HuH-7 (cell line): ENCODE measurements at regions not wholly inside any gene's neighbourhood (a gene's known extent, or its start where the extent isn't known, plus 50 kb on each side); places are given as distances from the start of the nearest gene placed in this dataset.

Source experiments
- DNase-seq: peaks from one replicate; pipeline ENCODE4 v3.0.0; 2011; ENCODE audit warnings: low spot score

DNA sequence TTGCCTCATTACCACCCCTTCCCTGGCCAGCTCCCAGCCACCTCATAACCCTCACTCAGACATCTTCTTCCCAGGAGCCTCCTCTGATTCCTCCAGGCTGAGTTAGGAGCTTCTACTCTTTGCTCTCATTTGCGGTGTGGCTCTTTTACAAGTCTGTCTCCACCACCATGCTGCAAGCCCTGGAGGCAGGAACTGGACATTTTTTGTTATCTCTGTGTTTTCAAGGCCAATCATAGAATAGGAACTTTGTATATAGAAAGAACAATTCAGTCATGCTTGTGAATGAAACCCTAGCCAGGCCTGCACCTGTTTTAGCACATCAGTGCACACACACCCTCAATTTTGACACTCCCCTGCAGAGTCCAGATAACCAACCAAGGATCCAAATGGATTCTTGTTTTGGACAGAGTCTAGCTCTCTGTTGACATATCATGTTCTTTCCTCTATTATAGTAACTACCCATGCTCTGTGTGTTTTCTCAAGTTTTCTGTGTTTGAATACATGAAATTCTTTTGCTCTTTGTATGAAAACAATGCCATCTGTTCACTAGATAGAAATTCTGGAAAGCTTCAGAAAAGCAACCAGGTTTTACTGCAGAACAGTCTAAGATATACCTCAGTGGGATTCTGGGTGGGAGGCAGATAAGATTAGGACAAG, 60.9 kb upstream of the ZNF648 start:
- DNase-seq, result no peak

GRCh38 chr1:182121787-182122186, 60.3 kb upstream of the ZNF648 start:
- no peak for DNase-seq

- peak; percentile 36 for DNase-seq
Measured at GRCh38 chr1:182120411-182121258, 59.1 kb upstream of the ZNF648 start.

DNA sequence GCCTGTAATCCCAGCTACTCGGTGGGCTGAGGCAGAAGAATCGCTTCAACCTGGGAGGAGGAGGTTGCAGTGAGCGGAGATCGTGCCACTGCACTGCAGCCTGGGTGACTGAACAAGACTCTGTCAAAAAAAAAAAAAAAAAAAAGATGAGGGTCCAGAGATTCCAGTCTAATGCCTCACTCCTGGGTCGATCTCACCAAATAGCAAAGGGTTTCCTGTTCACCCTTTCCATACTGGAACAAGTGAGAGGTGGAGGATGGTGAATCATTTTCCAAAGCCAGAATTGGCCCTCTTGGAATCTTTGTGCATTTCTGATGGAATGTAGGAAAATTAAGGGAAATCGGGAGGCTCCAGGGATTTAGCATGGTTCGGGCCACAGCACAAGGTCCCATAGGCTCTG, 58.1 kb upstream of the ZNF648 start:
- no peak for DNase-seq

- DNase-seq, result no peak
Measured at GRCh38 chr1:182118851-182119250, 57.3 kb upstream of the ZNF648 start.

DNA sequence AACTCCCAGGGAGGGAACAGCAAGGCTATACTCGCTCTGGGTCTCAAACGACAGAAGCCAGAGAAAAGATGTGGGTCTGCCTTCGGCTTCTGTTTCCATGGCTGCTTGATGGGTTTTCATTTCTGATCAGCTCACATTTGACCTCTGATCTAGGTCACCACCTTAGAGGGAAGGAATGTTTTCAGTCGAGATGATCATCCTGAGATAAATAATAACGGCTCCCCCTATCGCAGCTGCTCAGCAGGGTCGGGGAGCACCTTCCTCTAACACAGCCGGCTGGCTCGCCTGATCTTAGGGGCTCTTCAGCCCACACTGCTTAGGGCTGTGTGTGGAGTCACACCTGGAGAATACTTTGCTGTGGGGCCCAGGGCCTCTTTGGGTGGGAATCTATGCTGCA, 53.1 kb upstream of the ZNF648 start:
- no peak for DNase-seq

GRCh38 chr1:182113879-182114626, 52.5 kb upstream of the ZNF648 start:
- DNase-seq, result no peak

- DNase-seq, result no peak
Measured at GRCh38 chr1:182111496-182111895, 50.0 kb upstream of the ZNF648 start.
